ENCODE measurements at regions not wholly inside any gene's neighbourhood (a gene's known extent, or its start where the extent isn't known, plus 50 kb on each side); places are given as distances from the start of the nearest gene placed in this dataset.

DNA sequence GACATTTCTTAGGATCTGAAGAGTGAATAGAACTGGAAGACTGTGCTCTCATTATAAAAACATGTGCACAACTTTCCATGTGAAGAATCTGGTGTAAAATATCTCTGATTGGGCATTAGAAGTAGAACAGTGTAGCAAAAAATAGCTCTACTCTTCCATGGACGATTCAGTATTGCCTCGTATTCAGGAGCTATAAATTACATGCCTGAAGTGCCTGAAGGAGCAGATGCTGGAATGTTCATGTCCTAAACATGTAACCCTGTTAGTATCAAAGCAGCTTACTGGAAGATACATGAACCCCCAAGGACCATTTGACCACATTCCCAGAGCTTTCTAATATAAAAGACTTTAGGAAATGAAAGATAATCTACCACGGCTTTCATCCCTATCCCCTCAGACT is 528.9 kb downstream of the DACH1 start:
- H3K27me3 Mint-ChIP-seq (ENCODE audit: insufficient read depth): no peaks in the 10 kb centered on the region
- no peak overlapping the region for H3K27ac Mint-ChIP-seq
- H3K36me3 Mint-ChIP-seq (ENCODE audit: low read depth): no peaks in the 10 kb centered on the region
- no peak for DNase-seq
- no peak overlapping the region for H3K27ac ChIP-seq (ENCODE audit: low read depth, low read length)
- H3K4me1 Mint-ChIP-seq: no peaks in the 10 kb centered on the region
- H3K9ac ChIP-seq (ENCODE audit: extremely low read depth, low read length, poor library complexity, severe bottlenecking): no peak overlapping the region
- H3K9me3 ChIP-seq (ENCODE audit: control insufficient read depth, low read length): no peaks in the 10 kb centered on the region
- no peak overlapping the region for H3K4me3 ChIP-seq (ENCODE audit: low read length)
- H3K36me3 ChIP-seq (ENCODE audit: control insufficient read depth, insufficient read depth, low read length): no peaks in the 10 kb centered on the region
- H3K27me3 ChIP-seq (ENCODE audit: control insufficient read depth, insufficient read depth, low read length, poor library complexity, severe bottlenecking): no peaks in the 10 kb centered on the region
- TF ChIP-seq, protein P1, sequence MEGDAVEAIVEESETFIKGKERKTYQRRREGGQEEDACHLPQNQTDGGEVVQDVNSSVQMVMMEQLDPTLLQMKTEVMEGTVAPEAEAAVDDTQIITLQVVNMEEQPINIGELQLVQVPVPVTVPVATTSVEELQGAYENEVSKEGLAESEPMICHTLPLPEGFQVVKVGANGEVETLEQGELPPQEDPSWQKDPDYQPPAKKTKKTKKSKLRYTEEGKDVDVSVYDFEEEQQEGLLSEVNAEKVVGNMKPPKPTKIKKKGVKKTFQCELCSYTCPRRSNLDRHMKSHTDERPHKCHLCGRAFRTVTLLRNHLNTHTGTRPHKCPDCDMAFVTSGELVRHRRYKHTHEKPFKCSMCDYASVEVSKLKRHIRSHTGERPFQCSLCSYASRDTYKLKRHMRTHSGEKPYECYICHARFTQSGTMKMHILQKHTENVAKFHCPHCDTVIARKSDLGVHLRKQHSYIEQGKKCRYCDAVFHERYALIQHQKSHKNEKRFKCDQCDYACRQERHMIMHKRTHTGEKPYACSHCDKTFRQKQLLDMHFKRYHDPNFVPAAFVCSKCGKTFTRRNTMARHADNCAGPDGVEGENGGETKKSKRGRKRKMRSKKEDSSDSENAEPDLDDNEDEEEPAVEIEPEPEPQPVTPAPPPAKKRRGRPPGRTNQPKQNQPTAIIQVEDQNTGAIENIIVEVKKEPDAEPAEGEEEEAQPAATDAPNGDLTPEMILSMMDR (conservative IDR thresholded peaks at IDR 0.05): no peak
- 94 to 100% methylated on average over 2 to 3 of the region's 3 CpGs for WGBS, 2 experiments (ENCODE audit: insufficient coverage in 1 of 2, insufficient read length in 1 of 2)
- no peak overlapping the region for H3K4me3 Mint-ChIP-seq
- no peaks in the 10 kb centered on the region for H3K4me1 ChIP-seq (ENCODE audit: control insufficient read depth, insufficient read depth, low read length)
- no peaks in the 10 kb centered on the region for H3K9me3 Mint-ChIP-seq

DNA sequence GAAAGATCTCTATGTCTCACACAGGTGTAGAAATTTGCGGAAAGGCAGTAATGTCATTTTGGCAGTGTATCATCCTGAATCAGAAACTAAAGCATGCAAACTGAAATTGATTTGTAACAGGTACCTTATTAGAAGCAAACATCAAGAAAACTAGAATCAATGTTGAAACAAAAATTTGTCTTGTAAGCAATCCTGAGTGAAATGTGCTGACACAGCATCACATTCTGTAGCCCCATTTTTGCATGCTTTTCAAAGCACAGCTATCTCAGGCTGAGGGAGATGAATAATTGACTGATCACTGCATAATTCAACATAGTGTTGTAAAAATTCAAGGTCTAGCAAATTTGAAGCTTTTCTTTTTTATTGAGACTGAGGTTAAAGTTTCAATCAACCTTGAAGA is 539.7 kb downstream of the DACH1 start:
- H3K9me3 ChIP-seq (ENCODE audit: control insufficient read depth, low read length): no peaks in the 10 kb centered on the region
- H3K36me3 ChIP-seq (ENCODE audit: control insufficient read depth, insufficient read depth, low read length): no peaks in the 10 kb centered on the region
- Mint-ChIP-seq H3K4me3 (no peak overlapping the region), H3K27me3 (ENCODE audit: insufficient read depth) (no peaks in the 10 kb centered on the region), H3K9me3 (no peaks in the 10 kb centered on the region), H3K36me3 (ENCODE audit: low read depth) (no peaks in the 10 kb centered on the region), H3K4me1 (no peaks in the 10 kb centered on the region), H3K27ac (no peak overlapping the region)
- H3K9ac ChIP-seq (ENCODE audit: extremely low read depth, low read length, poor library complexity, severe bottlenecking): no peak overlapping the region
- no peak overlapping the region for H3K4me3 ChIP-seq (ENCODE audit: low read length)
- DNase-seq: no peak
- TF ChIP-seq, protein P1 (conservative IDR thresholded peaks at IDR 0.05): no peak
- no peaks in the 10 kb centered on the region for H3K27me3 ChIP-seq (ENCODE audit: control insufficient read depth, insufficient read depth, low read length, poor library complexity, severe bottlenecking)
- H3K4me1 ChIP-seq (ENCODE audit: control insufficient read depth, insufficient read depth, low read length): no peaks in the 10 kb centered on the region
- 95 to 100% methylated on average over 1 of the region's 1 CpG for WGBS, 2 experiments (ENCODE audit: insufficient coverage in 1 of 2, insufficient read length in 1 of 2)
- no peak overlapping the region for H3K27ac ChIP-seq (ENCODE audit: low read depth, low read length)

DNA sequence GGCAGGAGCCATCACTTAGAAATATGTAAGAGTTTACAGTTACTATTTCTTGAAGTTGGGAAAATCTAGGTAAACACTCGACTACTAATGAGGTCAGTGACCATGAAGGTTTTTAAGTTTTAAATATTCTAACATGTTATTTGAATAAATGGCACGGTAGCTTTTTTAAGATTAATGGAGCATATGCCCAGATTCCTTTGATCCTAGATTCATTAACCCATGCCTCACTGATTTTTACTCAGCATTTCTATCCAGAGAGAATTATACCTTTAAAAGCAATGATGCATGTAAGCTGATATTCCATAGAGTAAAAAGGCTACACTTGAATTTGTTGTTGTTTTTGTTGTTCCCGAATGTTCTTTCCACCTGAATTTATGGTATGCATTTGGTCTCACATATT is 541.4 kb downstream of the DACH1 start:
- Mint-ChIP-seq H3K27ac (no peak overlapping the region), H3K36me3 (ENCODE audit: low read depth) (no peaks in the 10 kb centered on the region), H3K4me3 (no peak overlapping the region), H3K27me3 (ENCODE audit: insufficient read depth) (no peaks in the 10 kb centered on the region), H3K4me1 (no peaks in the 10 kb centered on the region), H3K9me3 (no peaks in the 10 kb centered on the region)
- Histone ChIP-seq H3K36me3 (ENCODE audit: control insufficient read depth, insufficient read depth, low read length) (no peaks in the 10 kb centered on the region), H3K9ac (ENCODE audit: extremely low read depth, low read length, poor library complexity, severe bottlenecking) (no peak overlapping the region), H3K27me3 (ENCODE audit: control insufficient read depth, insufficient read depth, low read length, poor library complexity, severe bottlenecking) (no peaks in the 10 kb centered on the region), H3K27ac (ENCODE audit: low read depth, low read length) (no peak overlapping the region), H3K4me1 (ENCODE audit: control insufficient read depth, insufficient read depth, low read length) (no peaks in the 10 kb centered on the region), H3K4me3 (ENCODE audit: low read length) (no peak overlapping the region), H3K9me3 (ENCODE audit: control insufficient read depth, low read length) (no peaks in the 10 kb centered on the region)
- WGBS, 2 experiments (ENCODE audit: insufficient coverage in 1 of 2, insufficient read length in 1 of 2): 97 to 100% methylated on average over 1 to 3 of the region's 3 CpGs
- TF ChIP-seq, protein P1 (conservative IDR thresholded peaks at IDR 0.05): no peak
- DNase-seq: no peak

All from endodermal cell (in vitro differentiated cells).